ENCODE measurements at regions not wholly inside any gene's neighbourhood (a gene's known extent, or its start where the extent isn't known, plus 50 kb on each side); places are given as distances from the start of the nearest gene placed in this dataset.

- DNase-seq = no peak
Measured at GRCh38 chr17:73694491-73694890, 50.2 kb upstream of the SDK2 start.

- DNase-seq = no peak
Measured at GRCh38 chr17:73695035-73695738, 50.9 kb upstream of the SDK2 start.

DNA sequence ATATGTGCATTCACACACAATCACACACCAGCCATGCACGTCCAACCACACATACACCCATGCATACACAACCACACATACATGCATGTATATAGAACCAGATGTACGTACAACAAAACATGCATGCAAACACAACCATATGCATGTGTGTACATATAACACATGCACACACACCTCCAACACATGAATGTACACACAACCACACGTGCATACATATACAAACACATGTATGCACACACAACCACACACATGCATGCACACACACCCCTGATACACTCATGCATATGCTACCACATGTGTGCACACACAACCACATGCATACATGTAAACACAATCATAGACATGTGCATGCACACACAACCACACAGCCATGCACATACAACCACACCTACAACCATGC lies 52.0 kb upstream of the SDK2 start:
- no peak for DNase-seq

GRCh38 chr17:73697872-73698271 lies 53.6 kb upstream of the SDK2 start:
- peak; percentile 67 for DNase-seq

- no peak for DNase-seq
Measured at GRCh38 chr17:73698966-73699365, 54.7 kb upstream of the SDK2 start.

DNA sequence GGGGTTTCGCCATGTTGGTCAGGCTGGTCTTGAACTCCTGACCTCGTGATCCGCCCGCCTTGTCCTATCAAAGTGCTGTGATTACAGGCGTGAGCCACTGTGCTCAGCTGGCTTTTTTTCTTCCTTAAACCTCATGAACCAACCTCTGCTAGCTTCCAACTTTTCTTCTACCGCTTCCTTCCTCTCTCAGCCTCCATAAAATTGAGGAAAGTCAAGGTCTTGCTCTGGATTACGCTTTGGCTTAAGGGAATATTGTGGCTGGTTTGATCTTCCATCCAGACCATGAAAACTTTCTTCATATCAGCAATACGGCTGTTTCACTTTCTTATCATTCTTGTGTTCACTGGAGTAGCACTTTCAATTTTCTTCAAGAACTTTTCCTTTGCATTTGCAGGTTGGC lies 57.5 kb upstream of the SDK2 start:
- DNase-seq = no peak

DNA sequence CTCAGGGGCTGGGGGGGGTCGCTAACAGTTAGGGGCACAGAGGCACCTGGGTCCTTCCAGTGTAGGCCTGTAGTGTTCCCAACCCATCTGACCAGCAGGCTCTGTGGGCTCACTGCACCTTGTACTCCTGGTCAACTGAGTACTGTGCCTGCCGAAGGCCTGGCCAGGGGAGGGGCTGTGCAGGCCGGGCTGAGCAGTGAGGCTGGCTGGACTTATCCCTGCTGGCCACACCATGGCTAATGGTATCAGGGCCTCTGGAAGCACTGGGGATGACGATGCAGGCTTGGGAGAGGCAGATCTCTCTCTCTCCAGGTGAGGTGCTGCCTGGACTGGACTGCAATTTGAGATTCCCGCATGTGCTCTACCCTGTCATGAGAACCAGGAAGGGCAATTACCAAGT lies 58.9 kb upstream of the SDK2 start:
- no peak for DNase-seq

DNA sequence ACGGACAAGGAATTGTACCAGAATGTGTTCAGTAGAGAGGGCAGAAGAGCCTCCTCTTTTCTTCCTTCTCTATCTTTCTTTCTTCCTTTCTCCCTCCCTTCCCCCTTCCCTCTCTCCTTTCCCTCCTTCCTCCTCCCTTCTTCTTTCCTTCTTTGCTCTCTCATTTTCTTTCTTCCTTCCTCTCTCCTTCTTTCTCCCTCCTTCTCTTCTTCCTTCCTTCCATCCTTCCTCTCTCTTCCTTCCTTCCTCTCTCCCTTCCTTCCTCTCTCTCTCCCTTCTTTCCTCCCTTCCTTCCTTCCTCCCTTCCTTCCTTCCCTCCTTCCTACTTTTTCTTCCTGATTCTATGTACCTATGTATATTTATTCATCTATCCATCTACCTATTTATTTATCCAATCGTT lies 59.7 kb upstream of the SDK2 start:
- DNase-seq = no peak

- no peak for DNase-seq
Measured at GRCh38 chr17:73705594-73705993, 61.3 kb upstream of the SDK2 start.

- no peak for DNase-seq
Measured at GRCh38 chr17:73706428-73706827, 62.2 kb upstream of the SDK2 start.

DNA sequence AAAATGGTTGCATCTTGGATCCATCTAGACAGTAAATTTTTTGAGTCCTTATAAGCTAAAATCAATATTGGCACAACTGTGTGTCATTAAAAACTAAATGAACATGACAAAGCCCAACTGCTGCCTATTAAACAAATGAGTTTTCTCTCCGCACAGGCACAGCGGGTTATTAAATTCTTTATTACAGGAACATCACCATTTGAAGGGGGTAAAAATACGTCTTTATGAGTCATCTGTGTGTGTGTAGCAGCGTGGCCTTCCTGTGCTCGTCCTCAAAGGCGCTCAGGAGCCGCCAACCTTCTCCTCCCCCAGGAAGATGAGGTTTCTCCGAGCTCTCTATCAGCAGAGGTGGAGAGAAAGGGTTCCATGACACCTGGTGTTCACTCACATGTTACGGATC lies 62.6 kb upstream of the SDK2 start:
- DNase-seq = no peak

DNA sequence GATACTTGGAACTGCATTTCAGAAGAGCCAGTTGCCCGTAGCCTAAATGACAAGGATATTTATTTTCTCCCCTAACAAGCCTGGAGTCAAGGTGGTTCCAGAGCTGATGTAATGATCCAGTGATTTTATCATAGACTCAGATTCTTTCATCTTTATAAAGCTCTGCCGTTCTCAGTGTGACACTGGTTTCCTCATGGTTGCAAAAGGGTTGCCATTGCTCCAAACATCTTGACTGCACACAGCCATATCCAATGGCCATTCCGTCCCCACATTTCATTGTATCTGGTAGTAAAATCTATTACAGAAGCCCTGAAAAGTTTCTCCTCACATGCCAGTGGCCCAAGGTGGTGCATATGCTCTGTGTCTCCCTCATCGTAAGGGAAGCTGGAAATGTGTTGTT lies 63.1 kb upstream of the SDK2 start:
- DNase-seq = no peak

DNA sequence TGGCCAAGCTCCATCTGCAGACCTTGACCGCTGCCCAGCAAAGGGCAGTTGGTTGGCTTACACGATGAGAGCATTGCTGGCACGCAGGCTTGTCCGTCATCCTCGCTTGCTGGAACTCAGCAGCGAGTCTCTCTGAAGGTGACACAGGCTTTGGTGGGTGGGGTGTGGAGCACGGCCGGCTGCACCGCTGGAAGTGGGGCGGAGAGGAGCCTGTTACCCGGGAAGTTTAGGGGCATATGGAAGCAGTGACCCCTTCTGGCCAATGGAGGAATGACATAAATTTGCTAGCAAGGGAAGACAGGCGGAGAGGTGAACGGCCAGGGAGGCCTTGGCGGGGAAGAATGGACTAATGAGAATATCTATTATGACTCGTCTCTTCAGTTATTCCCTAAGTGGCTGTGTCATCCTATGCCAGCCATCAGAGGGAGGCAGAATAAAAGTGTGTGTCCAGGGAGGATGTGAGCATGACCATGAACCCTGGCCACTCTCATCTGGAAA lies 65.9 kb upstream of the SDK2 start:
- no peak for DNase-seq

- no peak for DNase-seq
Measured at GRCh38 chr17:73711184-73711583, 66.9 kb upstream of the SDK2 start.

GRCh38 chr17:73711916-73712315 lies 67.7 kb upstream of the SDK2 start:
- no peak for DNase-seq

DNA sequence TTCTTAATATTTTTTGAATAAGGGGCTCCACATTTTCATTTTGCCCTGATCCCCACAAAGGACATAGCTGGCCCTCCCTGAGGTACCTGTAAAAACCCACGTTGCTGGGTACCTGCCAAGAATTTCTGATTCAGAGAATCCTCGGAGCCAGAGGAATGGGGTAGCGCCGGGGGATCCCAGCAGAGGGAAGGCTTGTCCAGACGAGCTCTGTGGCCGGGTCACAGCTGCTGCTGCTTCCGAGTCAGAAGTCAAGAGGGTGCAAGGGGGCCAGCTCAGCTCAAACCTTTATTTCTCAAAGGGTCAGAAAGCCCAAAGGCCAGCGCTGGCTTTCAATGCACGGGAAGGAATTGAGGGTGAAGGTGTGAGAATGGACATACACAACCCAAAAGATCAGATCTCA lies 68.9 kb upstream of the SDK2 start:
- no peak for DNase-seq

DNA sequence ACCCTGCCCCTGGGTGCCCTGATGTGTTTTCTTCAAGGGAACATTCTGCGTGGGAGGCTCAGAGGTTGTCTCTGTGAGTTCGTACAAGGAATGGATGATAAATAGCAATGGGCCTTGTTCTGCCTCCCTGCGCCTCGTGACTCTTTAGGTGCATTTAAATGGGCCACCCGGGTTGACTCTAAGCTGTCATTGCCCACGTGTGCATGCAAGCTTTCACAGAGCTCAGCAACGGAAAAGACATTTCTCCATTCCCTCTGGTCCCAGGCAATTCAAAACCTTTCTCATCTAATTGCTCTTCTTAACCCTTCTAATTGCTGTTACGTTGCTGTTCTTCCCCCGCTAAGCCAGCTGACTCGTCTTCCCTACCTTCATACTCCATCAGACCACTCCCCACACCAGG lies 71.5 kb upstream of the SDK2 start:
- no peak for DNase-seq

DNA sequence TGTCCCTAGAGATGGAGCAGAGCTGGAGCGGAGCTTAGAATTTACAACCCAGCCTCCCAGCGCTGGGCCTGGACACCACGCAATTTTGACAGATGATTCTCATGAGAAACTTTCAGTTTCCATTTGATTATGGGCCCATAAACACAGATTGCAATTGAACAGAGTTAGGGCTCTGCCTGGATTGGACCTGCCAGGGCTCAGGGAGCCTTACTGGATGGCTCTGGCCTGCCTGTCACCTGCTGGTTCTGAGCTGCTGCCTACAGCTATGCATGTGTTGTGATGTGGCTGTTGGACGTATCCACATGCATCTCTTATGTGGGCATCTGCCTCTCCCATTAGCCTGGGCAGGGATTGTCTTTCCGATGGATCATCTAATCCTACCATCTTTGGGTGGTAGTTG lies 73.4 kb upstream of the SDK2 start:
- no peak for DNase-seq

DNA sequence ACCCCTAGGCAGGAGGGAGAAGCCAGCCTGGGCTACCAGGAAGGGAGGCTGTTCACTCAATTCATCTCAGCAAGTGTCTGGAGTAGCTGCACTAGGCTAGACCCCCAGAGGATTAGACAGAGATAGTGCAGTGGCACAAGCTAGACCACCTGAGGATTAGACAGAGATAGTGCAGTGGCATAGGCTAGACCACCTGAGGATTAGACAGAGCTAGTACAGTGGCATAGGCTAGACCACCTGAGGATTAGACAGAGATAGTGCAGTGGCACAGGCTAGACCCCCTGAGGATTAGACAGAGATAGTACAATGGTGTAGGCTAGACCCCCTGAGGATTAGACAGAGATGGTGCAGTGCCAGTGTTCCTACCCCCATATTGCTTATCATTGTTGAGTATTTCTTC lies 74.1 kb upstream of the SDK2 start:
- DNase-seq = no peak

DNA sequence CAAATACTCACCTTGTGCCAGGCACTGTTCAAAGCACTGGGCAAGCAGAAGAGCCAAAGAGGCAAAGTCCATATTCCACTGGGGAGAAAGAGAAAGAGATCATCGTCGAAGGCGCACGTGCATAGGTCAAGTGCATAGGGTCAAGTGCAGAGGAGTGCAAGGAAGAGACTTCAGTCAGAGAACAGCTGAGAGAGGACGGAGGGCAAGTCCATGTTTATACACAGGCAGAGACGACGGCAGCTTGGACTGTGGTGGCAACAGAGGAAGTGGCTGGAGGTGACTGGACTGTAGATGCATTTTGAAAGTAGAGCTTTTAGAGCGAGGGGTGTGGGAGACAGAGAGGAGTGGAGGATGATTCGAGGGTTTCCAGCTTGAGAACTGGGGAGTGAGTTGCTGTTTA lies 74.7 kb upstream of the SDK2 start:
- DNase-seq = no peak

GRCh38 chr17:73719588-73720071 lies 75.4 kb upstream of the SDK2 start:
- no peak for DNase-seq

GRCh38 chr17:73720187-73720834 lies 76.1 kb upstream of the SDK2 start:
- DNase-seq = no peak

DNA sequence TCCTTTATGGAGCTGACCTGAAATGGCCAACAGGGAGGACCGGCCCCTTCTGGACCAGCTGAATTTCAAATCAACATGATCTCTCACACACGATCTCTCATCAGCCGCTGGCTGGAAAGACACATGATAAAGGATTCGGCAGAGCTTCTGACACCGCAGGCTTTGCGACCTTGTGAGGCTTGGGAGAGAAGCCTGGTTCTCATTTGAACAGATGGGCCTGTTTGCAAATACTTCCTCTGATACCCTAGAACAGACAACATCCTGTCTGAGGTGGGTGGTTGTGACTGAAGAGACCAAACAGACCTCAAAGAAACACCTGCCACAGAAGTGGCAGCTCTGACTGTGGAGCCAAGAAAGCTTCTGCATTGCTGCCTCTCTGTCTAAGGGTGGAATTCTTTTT lies 77.9 kb upstream of the SDK2 start:
- no peak for DNase-seq

DNA sequence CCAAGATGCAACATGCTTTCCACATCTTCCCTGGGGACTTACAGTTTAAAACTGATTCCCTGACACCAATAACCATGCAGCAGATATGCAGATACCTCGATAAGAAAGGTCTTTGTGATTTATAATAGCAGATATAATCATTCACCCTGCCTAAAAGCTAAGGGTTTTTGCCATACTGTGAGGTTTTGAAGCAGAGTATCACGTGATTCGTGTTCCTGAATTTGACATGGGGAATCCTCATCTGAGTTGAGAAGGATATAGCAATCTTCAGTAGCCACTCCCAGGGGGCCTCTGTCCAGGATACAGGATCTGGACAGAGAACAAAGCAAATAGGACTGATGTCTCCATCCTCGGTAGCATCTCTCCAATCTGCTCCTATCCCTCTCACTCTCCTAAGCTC lies 79.1 kb upstream of the SDK2 start:
- no peak for DNase-seq

GRCh38 chr17:73724341-73724740 lies 80.1 kb upstream of the SDK2 start:
- DNase-seq = no peak

Measured in NCI-H1105 (cell line).